HG02885 (cell line): ENCODE measurements at regions not wholly inside any gene's neighbourhood (a gene's known extent, or its start where the extent isn't known, plus 50 kb on each side); places are given as distances from the start of the nearest gene placed in this dataset.
"Not testable (repeated sequence)": the region's sequence is repeated elsewhere in the genome, so short reads cannot be mapped to it uniquely, and the experiment has no call there.

Experiments used
- ATAC-seq: cut with Tn5 transposase; IDR thresholded peaks from one replicate; pipeline ENCODE4 v1.9.1; 2021; ENCODE audit warnings: mild to moderate bottlenecking; ENCODE audit not compliant: unreplicated experiment, poor library complexity

GRCh38 chr14:45868863-45869262, 615.9 kb upstream of the MIS18BP1 start:
- ATAC-seq, result peak; percentile 14

GRCh38 chr14:45868377-45868776, 615.4 kb upstream of the MIS18BP1 start:
- ATAC-seq, result peak; percentile 70

- peak; percentile 65 for ATAC-seq
Observed at GRCh38 chr14:45867046-45867894, 614.3 kb upstream of the MIS18BP1 start.

- no peak for ATAC-seq
Observed at GRCh38 chr14:45838597-45838996, 585.6 kb upstream of the MIS18BP1 start.

- no peak for ATAC-seq
Observed at GRCh38 chr14:45819107-45819506, 566.1 kb upstream of the MIS18BP1 start.

GRCh38 chr14:45811155-45811554, 558.2 kb upstream of the MIS18BP1 start:
- no peak for ATAC-seq

GRCh38 chr14:45810152-45810872, 557.3 kb upstream of the MIS18BP1 start:
- peak; percentile 64 for ATAC-seq

GRCh38 chr14:45807178-45807899, 554.3 kb upstream of the MIS18BP1 start:
- no peak for ATAC-seq

- no peak for ATAC-seq
Observed at GRCh38 chr14:45799511-45799910, 546.5 kb upstream of the MIS18BP1 start.

GRCh38 chr14:45798659-45799058, 545.7 kb upstream of the MIS18BP1 start:
- no peak for ATAC-seq

GRCh38 chr14:45796006-45796405, 543.0 kb upstream of the MIS18BP1 start:
- not testable (repeated sequence) for ATAC-seq

GRCh38 chr14:45793081-45793480, 540.1 kb upstream of the MIS18BP1 start:
- no peak for ATAC-seq

GRCh38 chr14:45790293-45790692, 537.3 kb upstream of the MIS18BP1 start:
- ATAC-seq, result no peak

GRCh38 chr14:45787167-45787566, 534.2 kb upstream of the MIS18BP1 start:
- no peak for ATAC-seq

- ATAC-seq, result no peak
Observed at GRCh38 chr14:45786266-45786665, 533.3 kb upstream of the MIS18BP1 start.

- no peak for ATAC-seq
Observed at GRCh38 chr14:45785240-45785639, 532.2 kb upstream of the MIS18BP1 start.

GRCh38 chr14:45766247-45766646, 513.2 kb upstream of the MIS18BP1 start:
- ATAC-seq, result no peak

GRCh38 chr14:45757655-45758054, 504.7 kb upstream of the MIS18BP1 start:
- ATAC-seq, result no peak

GRCh38 chr14:45756412-45756811, 503.4 kb upstream of the MIS18BP1 start:
- ATAC-seq, result not testable (repeated sequence)

GRCh38 chr14:45743884-45744283, 490.9 kb upstream of the MIS18BP1 start:
- no peak for ATAC-seq

GRCh38 chr14:45742187-45742586, 489.2 kb upstream of the MIS18BP1 start:
- ATAC-seq, result no peak
